Testis (tissue), 2 donors: ENCODE measurements at regions not wholly inside any gene's neighbourhood (a gene's known extent, or its start where the extent isn't known, plus 50 kb on each side); places are given as distances from the start of the nearest gene placed in this dataset.

Experiments used
- DNase-seq: peaks from one replicate; pipeline ENCODE4 v3.0.0-alpha.2; 2019
- H3K27ac ChIP-seq, 2 donors: fragments of 200-600 bp; sonication (generic); one replicate each; pipeline ENCODE4 v1.5.1; 2019
- H3K27me3 ChIP-seq: fragments of 200-600 bp; sonication (generic); one replicate; pipeline ENCODE4 v1.5.1; 2019
- H3K36me3 ChIP-seq: fragments of 200-600 bp; sonication (generic); one replicate; pipeline ENCODE4 v1.5.1; 2017; ENCODE audit warnings: low read depth; ENCODE audit errors: missing control alignments
- H3K4me1 ChIP-seq: fragments of 200-600 bp; sonication (generic); one replicate; pipeline ENCODE4 v1.5.1; 2019
- H3K4me3 ChIP-seq, 2 donors: fragments of 200-600 bp; sonication (generic); one replicate each; pipeline ENCODE4 v1.5.1; 2017 to 2019
- H3K9me3 ChIP-seq: fragments of 200-600 bp; sonication (generic); one replicate; pipeline ENCODE4 v1.5.1; 2017
- POLR2A ChIP-seq: fragments of 450-650 bp; IDR thresholded peaks from one replicate; pipeline ENCODE4 v1.6.1; 2017; ENCODE audit warnings: antibody characterized with exemption, mild to moderate bottlenecking, moderate library complexity
- WGBS, 2 donors: methylation state at CpG; one replicate each; pipeline ENCODE4 v1.1.5; 2018; 5-methylcytosine and 5-hydroxymethylcytosine counted together
- intact Hi-C: fragments of 100-400 bp; cut with DNase I; formaldehyde crosslinking; loops from one replicate; pipeline ENCODE4 v1.15.1; 2023; ENCODE audit warnings: low total_unique reads
- TF ChIP-seq, protein P1 (sequence below), 3 experiments: fragments of 450-650 bp in 2 of 3; fragments of 200-600 bp in 1 of 3; sonication (generic) in 1 of 3; IDR thresholded peaks; one replicate each; pipeline ENCODE4 v1.5.1; 2016 to 2019; ENCODE audit warnings: antibody characterized with exemption in 3 of 3, mild to moderate bottlenecking in 2 of 3, moderate library complexity in 1 of 3

GRCh38 chr1:58391056-58391455 lies 155.5 kb downstream of the OMA1 start:
- 79 to 85% methylated on average over 5 of the region's 5 CpGs for WGBS, 2 donors
- intact Hi-C loops, result no loop called here

DNA sequence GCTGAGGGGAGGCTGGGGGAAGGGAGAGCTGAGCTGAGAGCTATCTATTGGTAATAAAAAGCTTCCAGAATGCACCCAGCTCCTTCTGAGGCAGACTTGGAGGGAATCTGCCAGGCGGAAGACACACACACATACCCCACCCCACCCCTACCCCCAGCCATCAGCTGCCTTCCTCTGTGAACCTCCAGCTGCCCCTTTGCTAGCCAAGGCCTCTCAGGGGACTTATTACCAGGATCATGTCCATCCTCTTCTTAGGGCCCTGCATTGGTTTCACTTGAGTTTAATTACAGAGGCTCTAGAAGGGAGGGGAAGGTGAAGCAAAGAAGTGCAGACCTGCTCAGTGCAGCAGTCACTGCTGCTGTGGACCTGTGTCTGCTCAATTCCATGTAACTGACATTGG lies 156.4 kb downstream of the OMA1 start:
- intact Hi-C loops, result no loop called here
- Histone ChIP-seq H3K4me3 (no peak overlapping the region), H3K9me3 (no peaks in the 10 kb centered on the region), H3K27ac (no peak overlapping the region), H3K27me3 (no peaks in the 10 kb centered on the region), H3K4me1 (no peaks in the 10 kb centered on the region), H3K36me3 (no peaks in the 10 kb centered on the region)
- WGBS, 2 donors, result 80 to 86% methylated on average over 1 of the region's 1 CpG
- no peak for TF ChIP-seq POLR2A
- TF ChIP-seq, protein P1, sequence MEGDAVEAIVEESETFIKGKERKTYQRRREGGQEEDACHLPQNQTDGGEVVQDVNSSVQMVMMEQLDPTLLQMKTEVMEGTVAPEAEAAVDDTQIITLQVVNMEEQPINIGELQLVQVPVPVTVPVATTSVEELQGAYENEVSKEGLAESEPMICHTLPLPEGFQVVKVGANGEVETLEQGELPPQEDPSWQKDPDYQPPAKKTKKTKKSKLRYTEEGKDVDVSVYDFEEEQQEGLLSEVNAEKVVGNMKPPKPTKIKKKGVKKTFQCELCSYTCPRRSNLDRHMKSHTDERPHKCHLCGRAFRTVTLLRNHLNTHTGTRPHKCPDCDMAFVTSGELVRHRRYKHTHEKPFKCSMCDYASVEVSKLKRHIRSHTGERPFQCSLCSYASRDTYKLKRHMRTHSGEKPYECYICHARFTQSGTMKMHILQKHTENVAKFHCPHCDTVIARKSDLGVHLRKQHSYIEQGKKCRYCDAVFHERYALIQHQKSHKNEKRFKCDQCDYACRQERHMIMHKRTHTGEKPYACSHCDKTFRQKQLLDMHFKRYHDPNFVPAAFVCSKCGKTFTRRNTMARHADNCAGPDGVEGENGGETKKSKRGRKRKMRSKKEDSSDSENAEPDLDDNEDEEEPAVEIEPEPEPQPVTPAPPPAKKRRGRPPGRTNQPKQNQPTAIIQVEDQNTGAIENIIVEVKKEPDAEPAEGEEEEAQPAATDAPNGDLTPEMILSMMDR (IDR thresholded peaks at IDR 0.05), result no peak
- no peak for DNase-seq

More at GRCh38 chr1:58391056-58391455, 155.5 kb downstream of the OMA1 start:
- Histone ChIP-seq H3K4me3 (no peak overlapping the region), H3K4me1 (no peaks in the 10 kb centered on the region), H3K36me3 (no peaks in the 10 kb centered on the region), H3K9me3 (no peaks in the 10 kb centered on the region), H3K27me3 (no peaks in the 10 kb centered on the region), H3K27ac (no peak overlapping the region)
- no peak for DNase-seq
- TF ChIP-seq, protein P1 (IDR thresholded peaks at IDR 0.05), result no peak
- TF ChIP-seq POLR2A, result no peak

- no peak for DNase-seq
- H3K4me1 ChIP-seq, result no peaks in the 10 kb centered on the region
- H3K9me3 ChIP-seq, result no peaks in the 10 kb centered on the region
- intact Hi-C loops, result no loop called here
- TF ChIP-seq, protein P1 (IDR thresholded peaks at IDR 0.05), result no peak
- no peak for TF ChIP-seq POLR2A
- WGBS, 2 donors, result 79 to 96% methylated on average over 2 of the region's 2 CpGs
- H3K27me3 ChIP-seq, result no peaks in the 10 kb centered on the region
- no peaks in the 10 kb centered on the region for H3K36me3 ChIP-seq
- H3K27ac ChIP-seq, result no peak overlapping the region
- H3K4me3 ChIP-seq, result no peak overlapping the region
Observed at GRCh38 chr1:58380345-58380744, 166.2 kb downstream of the OMA1 start.

GRCh38 chr1:58367217-58367616 lies 179.3 kb downstream of the OMA1 start:
- intact Hi-C loops, result no loop called here
- H3K27ac ChIP-seq, result no peak overlapping the region
- H3K4me3 ChIP-seq, result no peak overlapping the region
- H3K27me3 ChIP-seq, result no peaks in the 10 kb centered on the region
- no peak for DNase-seq
- no peaks in the 10 kb centered on the region for H3K36me3 ChIP-seq
- no peaks in the 10 kb centered on the region for H3K9me3 ChIP-seq
- no peaks in the 10 kb centered on the region for H3K4me1 ChIP-seq
- no peak for TF ChIP-seq POLR2A
- TF ChIP-seq, protein P1 (IDR thresholded peaks at IDR 0.05), result no peak

DNA sequence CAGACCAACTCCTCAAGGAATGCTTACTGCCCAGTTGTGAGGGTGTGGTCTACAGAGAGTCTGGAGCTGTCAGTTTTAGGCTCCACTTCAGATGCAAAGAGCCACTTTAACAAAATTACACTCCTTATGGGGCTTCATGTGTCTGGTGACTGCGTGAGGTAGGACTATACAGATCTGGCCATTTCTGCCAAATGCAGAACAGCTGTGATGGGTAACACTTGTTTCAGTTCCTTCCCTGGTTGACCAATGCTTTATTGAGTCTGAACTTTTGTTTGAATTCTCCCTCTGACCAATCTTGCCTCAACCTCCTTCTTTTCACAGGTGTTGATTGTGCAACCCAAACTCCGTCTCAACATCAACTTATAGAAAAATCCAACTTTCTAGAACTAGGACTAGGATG lies 181.2 kb downstream of the OMA1 start:
- Histone ChIP-seq H3K4me3 (no peak overlapping the region), H3K36me3 (no peaks in the 10 kb centered on the region), H3K9me3 (no peaks in the 10 kb centered on the region), H3K4me1 (peaks cover 3% of the 10 kb centered on the region), H3K27me3 (no peaks in the 10 kb centered on the region), H3K27ac (no peak overlapping the region)
- TF ChIP-seq, protein P1 (IDR thresholded peaks at IDR 0.05), result no peak
- TF ChIP-seq POLR2A, result no peak
- intact Hi-C loops, result no loop called here
- DNase-seq, result no peak
- 93% methylated on average over 2 of the region's 2 CpGs for WGBS, 2 donors
